ENCODE measurements at regions not wholly inside any gene's neighbourhood (a gene's known extent, or its start where the extent isn't known, plus 50 kb on each side); places are given as distances from the start of the nearest gene placed in this dataset.

DNA sequence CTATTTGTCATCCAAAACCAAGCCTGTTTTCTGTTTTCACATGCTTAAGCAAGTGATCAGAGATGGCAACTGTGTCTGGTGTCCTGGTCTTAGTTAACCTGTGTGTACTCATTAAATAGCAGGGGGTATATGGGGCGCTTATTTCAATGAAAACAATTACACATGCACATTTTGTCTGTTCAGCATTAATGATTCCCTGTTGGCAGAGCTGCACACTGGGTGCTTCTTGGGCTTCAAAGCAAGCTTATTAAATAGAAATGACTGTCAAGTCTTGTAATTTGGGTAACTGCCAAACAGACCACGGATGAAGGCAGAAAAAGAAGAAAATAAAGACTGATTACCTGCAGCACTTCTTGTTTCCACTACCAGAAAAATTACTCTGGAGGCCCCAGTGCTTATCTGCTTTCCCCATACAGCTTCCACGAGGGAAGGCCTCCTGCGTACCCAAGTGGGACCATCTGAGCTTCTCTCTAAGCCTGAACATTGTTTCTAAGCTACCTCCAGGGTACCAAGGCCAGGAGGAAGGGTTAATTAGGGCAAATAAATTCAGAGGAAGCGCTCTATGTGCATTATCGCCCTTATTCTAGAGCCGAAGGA, 107.2 kb upstream of the TBL1X start:
- no peaks in the 10 kb centered on the region for H3K27me3 ChIP-seq (ENCODE audit: insufficient read depth, low read depth)
- peaks cover 17% of the 10 kb centered on the region for H3K4me1 ChIP-seq (ENCODE audit: low read depth, poor library complexity, severe bottlenecking)
- TF ChIP-seq, protein P1, sequence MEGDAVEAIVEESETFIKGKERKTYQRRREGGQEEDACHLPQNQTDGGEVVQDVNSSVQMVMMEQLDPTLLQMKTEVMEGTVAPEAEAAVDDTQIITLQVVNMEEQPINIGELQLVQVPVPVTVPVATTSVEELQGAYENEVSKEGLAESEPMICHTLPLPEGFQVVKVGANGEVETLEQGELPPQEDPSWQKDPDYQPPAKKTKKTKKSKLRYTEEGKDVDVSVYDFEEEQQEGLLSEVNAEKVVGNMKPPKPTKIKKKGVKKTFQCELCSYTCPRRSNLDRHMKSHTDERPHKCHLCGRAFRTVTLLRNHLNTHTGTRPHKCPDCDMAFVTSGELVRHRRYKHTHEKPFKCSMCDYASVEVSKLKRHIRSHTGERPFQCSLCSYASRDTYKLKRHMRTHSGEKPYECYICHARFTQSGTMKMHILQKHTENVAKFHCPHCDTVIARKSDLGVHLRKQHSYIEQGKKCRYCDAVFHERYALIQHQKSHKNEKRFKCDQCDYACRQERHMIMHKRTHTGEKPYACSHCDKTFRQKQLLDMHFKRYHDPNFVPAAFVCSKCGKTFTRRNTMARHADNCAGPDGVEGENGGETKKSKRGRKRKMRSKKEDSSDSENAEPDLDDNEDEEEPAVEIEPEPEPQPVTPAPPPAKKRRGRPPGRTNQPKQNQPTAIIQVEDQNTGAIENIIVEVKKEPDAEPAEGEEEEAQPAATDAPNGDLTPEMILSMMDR (conservative IDR thresholded peaks at IDR 0.05; ENCODE audit: low read depth, low read length): no peak
- H3K4me3 ChIP-seq (IDR thresholded peaks at IDR 0.05; ENCODE audit: insufficient read depth, low read depth, low read length): no peak overlapping the region
- no peak overlapping the region for H3K9ac ChIP-seq
- H3K27ac ChIP-seq: no peak overlapping the region
- no peaks in the 10 kb centered on the region for H4K20me1 ChIP-seq (ENCODE audit: insufficient read depth)
- H3K79me2 ChIP-seq (ENCODE audit: insufficient read depth, low read depth): no peaks in the 10 kb centered on the region
- no peaks in the 10 kb centered on the region for H3K36me3 ChIP-seq (ENCODE audit: insufficient read depth)
- no peak overlapping the region for H2AFZ ChIP-seq (ENCODE audit: low read depth)
- no peak overlapping the region for H3K4me2 ChIP-seq

DNA sequence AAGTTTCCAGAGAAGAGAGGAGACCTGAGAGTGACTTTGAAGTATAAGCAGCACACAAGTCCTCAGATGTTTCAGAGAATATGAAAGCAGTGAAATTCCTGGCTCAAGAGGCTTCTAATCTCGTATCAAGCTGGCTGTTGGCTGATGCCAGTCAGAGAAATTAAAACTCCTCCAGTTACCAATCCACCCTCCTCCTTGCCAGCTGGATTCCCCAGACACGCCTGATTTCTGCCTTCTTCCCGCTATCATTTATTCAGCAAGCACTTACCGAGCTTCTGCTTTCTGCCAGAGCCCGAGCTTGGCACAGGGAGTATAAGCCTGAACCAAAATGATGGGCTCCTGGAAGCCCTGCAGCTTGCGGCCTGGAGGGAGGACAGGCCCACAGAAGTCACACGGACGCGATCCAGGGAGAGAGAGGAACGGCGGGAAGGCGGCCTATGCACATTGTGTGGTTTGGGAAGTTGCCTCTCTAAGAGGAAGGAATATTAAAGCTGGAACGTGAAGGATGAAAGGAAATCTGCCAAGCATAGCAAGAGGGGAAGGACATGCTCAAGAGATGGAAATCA, 102.4 kb upstream of the TBL1X start:
- Histone ChIP-seq H3K4me2 (no peak overlapping the region), H3K27me3 (ENCODE audit: insufficient read depth, low read depth) (no peaks in the 10 kb centered on the region), H3K27ac (no peak overlapping the region), H3K9ac (no peak overlapping the region), H3K4me1 (ENCODE audit: low read depth, poor library complexity, severe bottlenecking) (no peaks in the 10 kb centered on the region), H3K36me3 (ENCODE audit: insufficient read depth) (no peaks in the 10 kb centered on the region), H4K20me1 (ENCODE audit: insufficient read depth) (no peaks in the 10 kb centered on the region), H2AFZ (ENCODE audit: low read depth) (no peak overlapping the region), H3K79me2 (ENCODE audit: insufficient read depth, low read depth) (no peaks in the 10 kb centered on the region), H3K4me3 (IDR thresholded peaks at IDR 0.05; ENCODE audit: insufficient read depth, low read depth, low read length) (no peak overlapping the region)
- TF ChIP-seq, protein P1 (conservative IDR thresholded peaks at IDR 0.05; ENCODE audit: low read depth, low read length): no peak

DNA sequence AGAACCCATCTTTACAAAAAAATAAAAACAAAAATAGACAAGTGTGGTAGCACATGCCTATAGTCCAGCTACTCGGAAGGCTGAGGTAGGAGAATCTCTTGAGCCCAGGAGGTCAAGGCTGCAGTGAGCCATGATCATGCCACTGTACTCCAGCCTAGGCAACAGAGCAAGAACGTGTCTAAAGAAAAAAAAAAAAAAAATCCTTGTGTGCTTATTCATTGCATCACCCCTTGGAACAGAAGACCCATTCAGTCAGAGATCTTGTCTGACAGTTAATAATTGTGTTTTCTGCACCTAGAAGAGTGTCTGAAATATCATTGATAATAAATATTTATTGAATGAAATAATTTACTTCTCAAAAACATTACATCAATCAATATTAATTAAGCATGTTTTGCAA, 97.4 kb upstream of the TBL1X start:
- H3K9ac ChIP-seq: no peak overlapping the region
- H3K79me2 ChIP-seq (ENCODE audit: insufficient read depth, low read depth): no peaks in the 10 kb centered on the region
- H3K27ac ChIP-seq: no peak overlapping the region
- H3K27me3 ChIP-seq (ENCODE audit: insufficient read depth, low read depth): no peaks in the 10 kb centered on the region
- no peaks in the 10 kb centered on the region for H4K20me1 ChIP-seq (ENCODE audit: insufficient read depth)
- H2AFZ ChIP-seq (ENCODE audit: low read depth): no peak overlapping the region
- TF ChIP-seq, protein P1 (conservative IDR thresholded peaks at IDR 0.05; ENCODE audit: low read depth, low read length): no peak
- H3K4me2 ChIP-seq: no peak overlapping the region
- no peaks in the 10 kb centered on the region for H3K36me3 ChIP-seq (ENCODE audit: insufficient read depth)
- H3K4me3 ChIP-seq (IDR thresholded peaks at IDR 0.05; ENCODE audit: insufficient read depth, low read depth, low read length): no peak overlapping the region
- no peaks in the 10 kb centered on the region for H3K4me1 ChIP-seq (ENCODE audit: low read depth, poor library complexity, severe bottlenecking)

DNA sequence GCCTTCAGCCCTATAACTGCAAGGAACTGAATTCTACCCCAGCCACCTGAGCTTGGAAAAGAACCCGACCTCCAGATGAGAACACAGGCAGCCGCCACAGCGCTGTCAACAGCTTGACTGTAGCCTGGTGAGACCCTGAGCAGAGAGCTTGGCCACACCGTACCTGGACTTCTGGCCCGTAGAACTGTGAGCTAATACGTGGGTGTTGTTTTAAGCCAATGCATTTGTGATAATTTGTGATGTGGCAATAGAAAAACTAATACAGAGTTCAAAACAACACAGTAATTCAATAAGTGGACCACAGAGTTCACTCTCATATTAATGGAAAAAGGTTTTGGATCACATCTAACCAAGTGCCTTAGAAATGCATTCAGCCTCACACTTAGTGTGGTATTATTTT, 96.6 kb upstream of the TBL1X start:
- no peak overlapping the region for H3K9ac ChIP-seq
- H4K20me1 ChIP-seq (ENCODE audit: insufficient read depth): no peaks in the 10 kb centered on the region
- H2AFZ ChIP-seq (ENCODE audit: low read depth): no peak overlapping the region
- H3K27ac ChIP-seq: no peak overlapping the region
- H3K27me3 ChIP-seq (ENCODE audit: insufficient read depth, low read depth): no peaks in the 10 kb centered on the region
- TF ChIP-seq, protein P1 (conservative IDR thresholded peaks at IDR 0.05; ENCODE audit: low read depth, low read length): no peak
- H3K4me2 ChIP-seq: no peak overlapping the region
- H3K79me2 ChIP-seq (ENCODE audit: insufficient read depth, low read depth): no peaks in the 10 kb centered on the region
- H3K4me3 ChIP-seq (IDR thresholded peaks at IDR 0.05; ENCODE audit: insufficient read depth, low read depth, low read length): no peak overlapping the region
- H3K36me3 ChIP-seq (ENCODE audit: insufficient read depth): no peaks in the 10 kb centered on the region
- no peaks in the 10 kb centered on the region for H3K4me1 ChIP-seq (ENCODE audit: low read depth, poor library complexity, severe bottlenecking)
